ENCODE measurements at regions not wholly inside any gene's neighbourhood (a gene's known extent, or its start where the extent isn't known, plus 50 kb on each side); places are given as distances from the start of the nearest gene placed in this dataset.

DNA sequence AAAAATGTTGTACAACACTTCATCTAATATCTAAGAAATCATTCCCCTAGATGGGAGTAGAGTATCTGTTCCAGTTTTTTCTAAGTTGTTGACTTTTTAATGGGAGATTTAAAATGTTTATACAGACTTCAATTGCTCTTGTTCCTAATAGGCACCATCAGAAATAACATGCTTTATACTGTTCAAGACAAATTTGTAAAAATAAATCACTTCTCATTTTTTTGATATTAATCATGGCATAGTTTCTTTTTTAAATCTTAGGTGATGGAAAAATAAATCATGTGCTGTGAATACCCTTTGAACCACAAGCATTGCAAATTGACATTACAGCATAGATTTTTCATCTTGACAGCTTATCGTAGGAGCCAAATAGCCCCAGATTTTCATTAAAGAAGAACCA, 473.5 kb upstream of the MGAT4C start:
- no peak for TF ChIP-seq POLR2A (IDR thresholded peaks at IDR 0.05)
- no peak for TF ChIP-seq CTCF (IDR thresholded peaks at IDR 0.05)
